Fibroblast of lung (primary cell): ENCODE measurements at regions not wholly inside any gene's neighbourhood (a gene's known extent, or its start where the extent isn't known, plus 50 kb on each side); places are given as distances from the start of the nearest gene placed in this dataset.
A peak's percentile ranks its signal among the peaks of the same experiment; 100 is the strongest.
"Not testable (repeated sequence)": the region's sequence is repeated elsewhere in the genome, so short reads cannot be mapped to it uniquely, and the experiment has no call there.

Experiments used
- DNase-seq, 2 donors: peaks; one replicate each; pipeline versions ENCODE4 v3.0.0 to v3.0.0-alpha.2; 2010; ENCODE audit warnings: low read depth in 2 of 2
- H2AFZ ChIP-seq: 2 replicates; pipeline ENCODE4 v1.5.1; 2012; ENCODE audit warnings: low read length, control low read depth, inconsistent platforms
- H3K27ac ChIP-seq: 2 replicates; pipeline ENCODE4 v1.5.1; 2011; ENCODE audit warnings: low read length, control low read depth; ENCODE audit not compliant: insufficient read depth
- H3K27me3 ChIP-seq: 2 replicates; pipeline ENCODE4 v1.5.1; 2011; ENCODE audit warnings: mild to moderate bottlenecking, low read length; ENCODE audit not compliant: control insufficient read depth, insufficient read depth
- H3K36me3 ChIP-seq: 2 replicates; pipeline ENCODE4 v1.5.1; 2011; ENCODE audit warnings: low read length; ENCODE audit not compliant: control insufficient read depth, insufficient read depth
- H3K4me1 ChIP-seq: 2 replicates; pipeline ENCODE4 v1.5.1; 2011; ENCODE audit warnings: low read length; ENCODE audit not compliant: control insufficient read depth, insufficient read depth; ENCODE audit errors: extremely low read depth
- H3K4me2 ChIP-seq: 2 replicates; pipeline ENCODE4 v1.5.1; 2011; ENCODE audit warnings: low read length, control low read depth; ENCODE audit not compliant: insufficient read depth; ENCODE audit errors: extremely low read depth
- H3K4me3 ChIP-seq, 4 experiments: fragments of 200-600 bp in 1 of 4; sonication (generic) in 1 of 4; replicated peaks in 1 of 4; 2 replicates each; pipeline ENCODE4 v1.5.1; 2011 to 2016; ENCODE audit warnings: low read length in 4 of 4, low read depth in 3 of 4, mild to moderate bottlenecking in 3 of 4, control low read depth in 2 of 4, inconsistent platforms in 1 of 4, mixed read lengths in 1 of 4; ENCODE audit not compliant: insufficient read depth in 1 of 4; ENCODE audit errors: control extremely low read depth in 1 of 4
- H3K79me2 ChIP-seq: 2 replicates; pipeline ENCODE4 v1.5.1; 2012; ENCODE audit warnings: mild to moderate bottlenecking, low read length, inconsistent platforms; ENCODE audit not compliant: control insufficient read depth, insufficient read depth
- H3K9ac ChIP-seq: 2 replicates; pipeline ENCODE4 v1.5.1; 2011; ENCODE audit warnings: mild to moderate bottlenecking, low read length, control low read depth; ENCODE audit not compliant: insufficient read depth
- H3K9me3 ChIP-seq: 2 replicates; pipeline ENCODE4 v1.5.1; 2012; ENCODE audit warnings: low read depth, low read length; ENCODE audit not compliant: control insufficient read depth, insufficient read depth
- H4K20me1 ChIP-seq: 2 replicates; pipeline ENCODE4 v1.5.1; 2011; ENCODE audit warnings: low read length; ENCODE audit not compliant: control insufficient read depth, insufficient read depth; ENCODE audit errors: extremely low read depth
- EZH2 ChIP-seq: IDR thresholded peaks from 2 replicates; pipeline ENCODE4 v1.5.1; 2012; ENCODE audit warnings: low read length, control low read depth, mild to moderate bottlenecking; ENCODE audit errors: missing control alignments
- TF ChIP-seq, protein P1 (sequence below), 2 donors: IDR thresholded peaks in 1 of 2; conservative IDR thresholded peaks in 1 of 2; 1 replicate in 1 of 2; 2 replicates in 1 of 2; pipeline ENCODE4 v1.5.1; 2011 to 2012; ENCODE audit warnings: low read length in 2 of 2, control low read depth in 1 of 2, inconsistent platforms in 1 of 2, low read depth in 1 of 2, mild to moderate bottlenecking in 1 of 2

DNA sequence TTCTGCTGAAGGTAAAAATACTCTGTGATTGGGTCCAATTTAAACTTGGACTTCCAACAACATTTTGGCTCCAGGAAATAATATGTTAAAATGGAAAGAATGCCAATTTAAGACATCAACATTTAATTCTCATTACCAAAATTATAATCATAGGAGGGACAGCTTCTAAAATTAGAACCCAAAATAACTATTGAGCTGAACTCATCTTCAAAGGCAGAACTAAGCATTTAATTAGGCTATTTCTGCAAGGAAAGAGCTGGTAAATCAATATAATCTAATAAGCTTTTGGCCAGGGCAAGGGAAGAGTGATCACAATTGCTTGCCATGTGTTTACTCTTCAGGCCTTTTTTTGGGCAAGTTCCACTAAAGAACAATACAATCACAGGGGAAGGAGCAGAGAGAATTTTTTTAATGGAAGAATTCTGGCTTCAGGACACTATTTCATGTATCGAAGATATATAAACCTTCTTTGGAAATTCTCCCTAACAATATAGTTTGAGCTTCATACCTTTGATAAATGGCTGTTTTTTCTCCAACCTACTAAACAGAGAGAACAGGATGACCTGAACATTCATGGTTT lies 133.1 kb upstream of the PTBP2 start:
- Histone ChIP-seq H3K27me3 (no peaks in the 10 kb centered on the region), H3K9ac (no peak overlapping the region), H3K4me1 (no peaks in the 10 kb centered on the region), H3K27ac (no peak overlapping the region), H3K36me3 (no peaks in the 10 kb centered on the region), H3K79me2 (no peaks in the 10 kb centered on the region), H4K20me1 (no peaks in the 10 kb centered on the region), H3K4me2 (no peak overlapping the region), H3K9me3 (no peaks in the 10 kb centered on the region), H3K4me3 (no peak overlapping the region), H2AFZ (no peak overlapping the region)
- DNase-seq: no peak
- TF ChIP-seq EZH2: no peak
- TF ChIP-seq, protein P1, sequence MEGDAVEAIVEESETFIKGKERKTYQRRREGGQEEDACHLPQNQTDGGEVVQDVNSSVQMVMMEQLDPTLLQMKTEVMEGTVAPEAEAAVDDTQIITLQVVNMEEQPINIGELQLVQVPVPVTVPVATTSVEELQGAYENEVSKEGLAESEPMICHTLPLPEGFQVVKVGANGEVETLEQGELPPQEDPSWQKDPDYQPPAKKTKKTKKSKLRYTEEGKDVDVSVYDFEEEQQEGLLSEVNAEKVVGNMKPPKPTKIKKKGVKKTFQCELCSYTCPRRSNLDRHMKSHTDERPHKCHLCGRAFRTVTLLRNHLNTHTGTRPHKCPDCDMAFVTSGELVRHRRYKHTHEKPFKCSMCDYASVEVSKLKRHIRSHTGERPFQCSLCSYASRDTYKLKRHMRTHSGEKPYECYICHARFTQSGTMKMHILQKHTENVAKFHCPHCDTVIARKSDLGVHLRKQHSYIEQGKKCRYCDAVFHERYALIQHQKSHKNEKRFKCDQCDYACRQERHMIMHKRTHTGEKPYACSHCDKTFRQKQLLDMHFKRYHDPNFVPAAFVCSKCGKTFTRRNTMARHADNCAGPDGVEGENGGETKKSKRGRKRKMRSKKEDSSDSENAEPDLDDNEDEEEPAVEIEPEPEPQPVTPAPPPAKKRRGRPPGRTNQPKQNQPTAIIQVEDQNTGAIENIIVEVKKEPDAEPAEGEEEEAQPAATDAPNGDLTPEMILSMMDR (conservative IDR thresholded peaks at IDR 0.05 in 1 of 2, IDR thresholded peaks at IDR 0.05 in 1 of 2; ENCODE audit: low read depth in 1 of 2, low read length in 2 of 2): no peak

DNA sequence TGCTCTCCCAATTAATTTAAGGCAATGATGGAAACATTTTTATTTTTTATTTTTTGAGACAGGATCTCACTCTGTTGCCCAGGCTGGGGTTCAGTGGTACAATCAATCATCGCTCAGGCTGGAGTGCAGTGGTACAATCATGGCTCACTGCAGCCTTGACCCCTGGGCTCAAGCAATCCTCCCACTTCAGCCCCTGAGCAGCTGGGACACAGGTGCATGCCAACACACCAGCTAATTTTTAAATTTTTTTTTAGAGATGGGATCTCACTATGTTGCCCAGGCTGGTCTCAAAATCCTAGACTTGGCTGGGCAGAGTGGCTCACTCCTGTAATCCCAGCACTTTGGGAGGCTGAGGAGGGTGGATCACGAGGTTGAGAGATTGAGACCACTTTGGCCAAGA lies 126.1 kb upstream of the PTBP2 start:
- H3K4me2 ChIP-seq, H2AFZ ChIP-seq, H4K20me1 ChIP-seq, H3K27ac ChIP-seq, H3K79me2 ChIP-seq, H3K9ac ChIP-seq, DNase-seq, H3K9me3 ChIP-seq, H3K4me3 ChIP-seq, H3K27me3 ChIP-seq, H3K36me3 ChIP-seq, H3K4me1 ChIP-seq: not testable (repeated sequence)

DNA sequence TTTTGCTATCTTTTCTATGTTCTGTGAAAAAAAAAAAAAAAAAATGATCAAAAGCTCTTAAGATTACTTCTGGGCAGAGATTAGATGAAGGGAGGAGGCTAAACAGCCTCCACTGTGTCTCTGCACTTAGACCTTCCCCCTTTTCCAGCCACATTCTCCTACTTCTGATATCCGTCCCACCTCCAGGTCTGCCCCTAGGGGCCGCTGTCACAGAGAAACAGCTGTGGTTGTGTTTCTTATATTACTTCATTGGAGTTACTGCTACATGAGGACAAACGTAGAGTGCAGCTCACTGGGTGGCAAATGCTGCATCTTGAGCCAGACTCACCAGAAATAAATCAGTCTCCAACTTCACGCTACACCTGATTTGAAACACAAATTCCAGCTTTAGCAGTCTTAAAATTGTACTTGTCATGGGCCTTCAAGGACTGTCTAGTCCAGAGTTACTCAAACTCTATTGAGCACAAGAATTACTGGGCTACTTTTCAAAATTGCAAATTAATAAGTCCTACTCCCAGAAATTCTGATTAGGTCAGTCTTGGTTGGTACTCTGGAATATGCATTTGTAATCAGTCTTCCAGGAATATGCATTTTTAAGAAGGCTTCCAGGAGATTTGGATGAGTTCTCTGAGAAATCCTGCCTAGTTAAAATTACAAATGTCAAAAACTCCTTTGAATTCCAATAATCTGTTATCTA lies 125.2 kb upstream of the PTBP2 start:
- Histone ChIP-seq H2AFZ (no peak overlapping the region), H3K4me1 (no peaks in the 10 kb centered on the region), H3K36me3 (no peaks in the 10 kb centered on the region), H3K27ac (no peak overlapping the region), H3K79me2 (no peaks in the 10 kb centered on the region), H3K27me3 (no peaks in the 10 kb centered on the region), H4K20me1 (no peaks in the 10 kb centered on the region), H3K4me2 (no peak overlapping the region), H3K4me3 (no peak overlapping the region), H3K9me3 (no peaks in the 10 kb centered on the region), H3K9ac (no peak overlapping the region)
- no peak for TF ChIP-seq EZH2
- TF ChIP-seq, protein P1 (conservative IDR thresholded peaks at IDR 0.05 in 1 of 2, IDR thresholded peaks at IDR 0.05 in 1 of 2; ENCODE audit: low read depth in 1 of 2, low read length in 2 of 2): peak; percentile 40 to 58
- peak; percentile 11 to 13 for DNase-seq
